AG08396 (cell line): ENCODE measurements at regions not wholly inside any gene's neighbourhood (a gene's known extent, or its start where the extent isn't known, plus 50 kb on each side); places are given as distances from the start of the nearest gene placed in this dataset.

Experiments used
- DNase-seq: peaks from one replicate; pipeline ENCODE4 v3.0.0; 2012; ENCODE audit warnings: low spot score, mixed read lengths

GRCh38 chr12:91241756-91242155 is 59.1 kb upstream of the DCN start:
- DNase-seq: no peak

GRCh38 chr12:91240386-91241095 is 57.9 kb upstream of the DCN start:
- DNase-seq: no peak

- no peak for DNase-seq
These were observed 56.9 kb upstream of the DCN start for GRCh38 chr12:91239481-91239880.
